BJ (cell line): ENCODE measurements at regions not wholly inside any gene's neighbourhood (a gene's known extent, or its start where the extent isn't known, plus 50 kb on each side); places are given as distances from the start of the nearest gene placed in this dataset.

Source experiments
- CTCF ChIA-PET: fragments of 350-600 bp; formaldehyde crosslinking; extraction: SDS; loops from one replicate; lab custom pipeline; 2021; ENCODE audit warnings: antibody characterized with exemption, inconsistent platforms; lab: Yijun Ruan, JAX
- POLR2A ChIA-PET: fragments of 300-600 bp; sonication (Branson Sonifier 250); formaldehyde crosslinking; extraction: SDS; loops from one replicate; lab custom pipeline; 2021; ENCODE audit warnings: antibody characterized with exemption; lab: Charles Lee
- DNase-seq: peaks from one replicate; pipeline ENCODE4 v3.0.0-alpha.2; 2011; ENCODE audit warnings: low read depth
- H3K27me3 ChIP-seq: 2 replicates; pipeline ENCODE4 v1.6.0; 2011; ENCODE audit warnings: low read length; ENCODE audit not compliant: control insufficient read depth, insufficient read depth
- H3K36me3 ChIP-seq: 2 replicates; pipeline ENCODE4 v1.5.1; 2011; ENCODE audit warnings: low read length; ENCODE audit not compliant: control insufficient read depth, insufficient read depth
- H3K4me3 ChIP-seq: 2 replicates; pipeline ENCODE4 v1.5.1; 2011; ENCODE audit warnings: low read depth, mild to moderate bottlenecking, control low read depth, low read length
- TF ChIP-seq, protein P1 (sequence below): IDR thresholded peaks from 2 replicates; pipeline ENCODE4 v1.5.1; 2011; ENCODE audit warnings: low read depth, mild to moderate bottlenecking, control low read depth, inconsistent platforms, low read length, moderate library complexity; ENCODE audit not compliant: insufficient read depth

- H3K36me3 ChIP-seq: no peaks in the 10 kb centered on the region
- ChIA-PET CTCF (no interaction called here), POLR2A (no interaction called here)
- TF ChIP-seq, protein P1, sequence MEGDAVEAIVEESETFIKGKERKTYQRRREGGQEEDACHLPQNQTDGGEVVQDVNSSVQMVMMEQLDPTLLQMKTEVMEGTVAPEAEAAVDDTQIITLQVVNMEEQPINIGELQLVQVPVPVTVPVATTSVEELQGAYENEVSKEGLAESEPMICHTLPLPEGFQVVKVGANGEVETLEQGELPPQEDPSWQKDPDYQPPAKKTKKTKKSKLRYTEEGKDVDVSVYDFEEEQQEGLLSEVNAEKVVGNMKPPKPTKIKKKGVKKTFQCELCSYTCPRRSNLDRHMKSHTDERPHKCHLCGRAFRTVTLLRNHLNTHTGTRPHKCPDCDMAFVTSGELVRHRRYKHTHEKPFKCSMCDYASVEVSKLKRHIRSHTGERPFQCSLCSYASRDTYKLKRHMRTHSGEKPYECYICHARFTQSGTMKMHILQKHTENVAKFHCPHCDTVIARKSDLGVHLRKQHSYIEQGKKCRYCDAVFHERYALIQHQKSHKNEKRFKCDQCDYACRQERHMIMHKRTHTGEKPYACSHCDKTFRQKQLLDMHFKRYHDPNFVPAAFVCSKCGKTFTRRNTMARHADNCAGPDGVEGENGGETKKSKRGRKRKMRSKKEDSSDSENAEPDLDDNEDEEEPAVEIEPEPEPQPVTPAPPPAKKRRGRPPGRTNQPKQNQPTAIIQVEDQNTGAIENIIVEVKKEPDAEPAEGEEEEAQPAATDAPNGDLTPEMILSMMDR: no peak
- no peaks in the 10 kb centered on the region for H3K27me3 ChIP-seq
- H3K4me3 ChIP-seq: no peak overlapping the region
- DNase-seq: no peak
Measured at GRCh38 chr5:63719147-63719546, 243.1 kb downstream of the HTR1A start.

GRCh38 chr5:63700241-63700640, 262.0 kb downstream of the HTR1A start:
- ChIA-PET CTCF (no interaction called here), POLR2A (no interaction called here)
- TF ChIP-seq, protein P1: no peak
- Histone ChIP-seq H3K27me3 (no peaks in the 10 kb centered on the region), H3K4me3 (no peak overlapping the region), H3K36me3 (no peaks in the 10 kb centered on the region)
- DNase-seq: no peak

- POLR2A ChIA-PET: no interaction called here
- no peaks in the 10 kb centered on the region for H3K27me3 ChIP-seq
- no peak overlapping the region for H3K4me3 ChIP-seq
- TF ChIP-seq, protein P1: no peak
- no peak for DNase-seq
- CTCF ChIA-PET: no interaction called here
- no peaks in the 10 kb centered on the region for H3K36me3 ChIP-seq
Measured at GRCh38 chr5:63697811-63698210, 264.4 kb downstream of the HTR1A start.

GRCh38 chr5:63690546-63690945, 271.7 kb downstream of the HTR1A start:
- CTCF ChIA-PET: no interaction called here
- no peaks in the 10 kb centered on the region for H3K36me3 ChIP-seq
- no peak overlapping the region for H3K4me3 ChIP-seq
- no peak for DNase-seq
- POLR2A ChIA-PET: no interaction called here
- H3K27me3 ChIP-seq: no peaks in the 10 kb centered on the region
- TF ChIP-seq, protein P1: no peak

- ChIA-PET CTCF (no interaction called here), POLR2A (no interaction called here)
- no peak for DNase-seq
Measured at GRCh38 chr5:63687854-63688516, 274.3 kb downstream of the HTR1A start.

More at GRCh38 chr5:63687854-63688516, 274.3 kb downstream of the HTR1A start:
- Histone ChIP-seq H3K36me3 (no peaks in the 10 kb centered on the region), H3K4me3 (no peak overlapping the region), H3K27me3 (no peaks in the 10 kb centered on the region)
- TF ChIP-seq, protein P1: no peak
